G401 (cell line): ENCODE measurements at regions not wholly inside any gene's neighbourhood (a gene's known extent, or its start where the extent isn't known, plus 50 kb on each side); places are given as distances from the start of the nearest gene placed in this dataset.

Source experiments
- DNase-seq: peaks from one replicate; pipeline ENCODE4 v3.0.0-alpha.2; 2015; ENCODE audit warnings: low spot score
- in situ Hi-C: cut with HindIII; loops from 2 replicates; pipeline ENCODE4 v1.10.0; 2016; ENCODE audit warnings: low sequenced_read_pairs, mixed read lengths

GRCh38 chr9:78577156-78577906 is 280.4 kb downstream of the PSAT1 start:
- in situ Hi-C loops, result no loop called here
- peak; percentile 36 for DNase-seq

DNA sequence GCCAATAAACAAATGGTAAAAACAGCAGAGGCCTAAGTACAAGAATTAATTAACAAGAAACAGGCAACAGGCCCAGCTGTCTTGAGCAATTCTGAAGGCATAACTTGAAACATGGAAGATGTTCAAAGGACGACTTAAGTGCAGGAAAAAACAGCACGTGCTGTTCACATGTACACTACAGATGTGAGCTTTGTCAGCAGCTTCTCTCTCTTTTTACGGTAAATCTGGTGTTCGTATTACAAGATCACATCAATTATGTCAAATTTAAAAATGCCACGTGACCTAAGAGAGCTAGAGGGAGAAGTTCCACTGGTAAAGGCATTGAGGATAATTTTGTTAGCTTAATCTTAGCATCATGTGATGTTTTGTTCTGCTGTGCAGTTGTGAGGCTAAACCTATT is 281.1 kb downstream of the PSAT1 start:
- in situ Hi-C loops, result no loop called here
- no peak for DNase-seq

DNA sequence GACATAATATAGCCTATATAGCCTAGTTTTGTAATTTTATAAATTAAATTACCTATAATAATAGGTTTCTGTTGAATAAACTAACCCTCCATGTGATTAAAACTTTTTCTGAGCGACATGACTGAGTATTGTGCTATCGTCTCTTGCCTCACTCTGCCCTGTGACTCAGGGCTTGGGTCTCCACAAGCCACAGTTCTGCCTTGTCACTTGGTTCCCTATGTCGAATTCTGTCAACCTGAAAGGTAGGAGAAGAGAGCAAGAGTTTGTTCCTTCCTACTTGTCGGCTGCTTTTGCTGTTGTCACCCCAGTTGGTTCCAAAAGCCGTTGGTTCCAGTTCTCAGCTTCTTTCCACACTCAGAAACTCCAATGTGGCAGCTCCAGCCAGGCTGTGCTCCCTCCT is 285.9 kb downstream of the PSAT1 start:
- in situ Hi-C loops, result no loop called here
- no peak for DNase-seq

- in situ Hi-C loops, result no loop called here
- DNase-seq, result no peak
These were observed 287.7 kb downstream of the PSAT1 start for GRCh38 chr9:78584589-78584988.

GRCh38 chr9:78585909-78586308 is 289.0 kb downstream of the PSAT1 start:
- in situ Hi-C loops, result no loop called here
- no peak for DNase-seq

GRCh38 chr9:78590068-78590467 is 293.1 kb downstream of the PSAT1 start:
- in situ Hi-C loops, result no loop called here
- DNase-seq, result no peak

- in situ Hi-C loops, result no loop called here
- no peak for DNase-seq
These were observed 295.9 kb downstream of the PSAT1 start for GRCh38 chr9:78592811-78593210.

GRCh38 chr9:78595200-78595945 is 298.4 kb downstream of the PSAT1 start:
- in situ Hi-C loops, result no loop called here
- DNase-seq, result no peak

GRCh38 chr9:78596346-78596745 is 299.4 kb downstream of the PSAT1 start:
- in situ Hi-C loops, result no loop called here

DNA sequence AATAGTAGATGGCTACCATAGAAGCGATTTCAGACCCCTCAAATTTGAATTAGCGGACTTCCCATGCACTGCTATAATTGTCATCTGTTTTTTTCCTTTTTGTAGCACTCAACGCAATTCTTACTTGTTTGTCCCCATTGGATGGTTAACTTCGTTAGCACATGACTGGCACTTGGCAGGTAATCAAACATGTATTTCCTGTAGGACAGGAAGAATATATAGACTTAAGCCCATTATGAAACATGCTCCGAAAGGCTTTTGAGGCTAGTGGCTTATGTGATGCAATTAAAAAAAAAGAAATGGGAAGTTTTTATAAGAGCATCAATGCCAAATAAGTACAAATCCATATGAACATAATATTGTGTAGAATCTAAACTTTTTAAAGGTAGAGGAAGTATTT is 301.2 kb downstream of the PSAT1 start:
- no peak for DNase-seq
- in situ Hi-C loops, result no loop called here

More at GRCh38 chr9:78596346-78596745, 299.4 kb downstream of the PSAT1 start:
- DNase-seq, result no peak

DNA sequence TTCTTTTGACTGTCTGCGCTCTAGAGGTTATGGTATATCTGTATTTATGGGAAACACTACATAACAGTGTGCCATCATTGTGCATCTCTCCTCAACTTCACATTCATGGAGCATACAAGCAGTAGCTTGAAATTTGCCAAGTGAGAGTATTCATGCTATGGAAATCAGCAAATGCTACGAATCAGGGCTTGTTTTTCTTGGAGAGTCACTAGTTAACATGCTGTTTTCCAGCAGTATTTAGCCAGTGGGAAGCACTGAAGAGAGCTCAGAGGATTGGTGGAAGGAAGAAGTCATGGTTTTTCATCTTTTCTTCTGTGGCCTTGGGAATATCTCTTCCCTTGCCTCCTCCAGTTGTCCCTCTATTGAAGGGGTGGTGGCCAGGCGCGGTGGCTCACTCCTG is 303.0 kb downstream of the PSAT1 start:
- in situ Hi-C loops, result no loop called here
- DNase-seq, result no peak

DNA sequence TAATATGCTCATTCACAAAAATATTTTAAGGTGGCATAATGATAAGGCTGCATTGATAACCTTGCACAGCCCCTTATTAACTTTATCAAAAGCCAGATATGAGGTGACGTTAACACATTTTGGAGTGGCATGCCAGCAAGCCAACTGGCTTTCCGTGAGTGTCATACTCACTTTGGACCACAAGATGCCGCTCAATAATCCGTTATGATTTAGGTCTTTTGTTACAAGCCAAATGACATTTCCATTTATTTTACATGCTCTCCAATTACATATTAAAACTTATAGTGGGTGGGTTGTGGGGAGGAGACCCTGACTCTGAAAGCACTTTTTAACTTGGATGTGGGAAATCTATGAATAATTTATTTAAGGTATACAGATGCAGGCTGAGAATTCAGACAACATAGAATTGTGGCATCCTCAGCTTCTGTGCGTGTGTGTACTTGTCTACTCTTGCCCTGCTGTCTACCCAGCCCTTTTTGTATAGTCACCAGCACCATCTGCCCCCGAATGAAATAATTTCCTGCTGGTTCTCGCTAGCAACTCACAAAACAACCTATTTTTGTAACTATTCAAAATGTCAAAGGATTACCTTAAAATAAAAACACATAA is 305.1 kb downstream of the PSAT1 start:
- DNase-seq, result peak; percentile 44
- in situ Hi-C loops, result no loop called here

- in situ Hi-C loops, result no loop called here
- no peak for DNase-seq
These were observed 308.4 kb downstream of the PSAT1 start for GRCh38 chr9:78605041-78606000.

DNA sequence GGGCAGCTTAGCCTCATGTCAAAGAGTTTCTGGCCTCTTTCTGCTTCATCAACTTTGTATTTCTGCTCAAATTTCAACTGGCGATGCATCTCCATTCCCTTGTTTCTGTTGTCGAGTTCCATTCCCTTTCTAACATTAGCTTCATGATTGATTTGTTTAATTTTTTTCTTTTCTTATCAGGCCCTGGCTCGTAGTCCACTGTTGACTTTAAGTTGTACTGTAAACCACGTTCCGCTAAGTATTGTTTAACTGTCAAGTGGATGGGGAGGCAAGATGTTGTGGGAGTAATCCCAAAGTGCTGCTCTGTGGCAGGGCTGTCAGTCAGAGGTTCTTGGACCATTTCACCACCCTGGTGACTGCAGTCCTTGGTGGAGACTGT is 309.1 kb downstream of the PSAT1 start:
- in situ Hi-C loops, result no loop called here
- no peak for DNase-seq

- in situ Hi-C loops, result no loop called here
- DNase-seq, result no peak
These were observed 310.9 kb downstream of the PSAT1 start for GRCh38 chr9:78607853-78608252.

- DNase-seq, result no peak
- in situ Hi-C loops, result no loop called here
These were observed 312.5 kb downstream of the PSAT1 start for GRCh38 chr9:78609450-78609849.

- DNase-seq, result no peak
- in situ Hi-C loops, result no loop called here
These were observed 315.2 kb downstream of the PSAT1 start for GRCh38 chr9:78612091-78612490.

- in situ Hi-C loops, result no loop called here
- no peak for DNase-seq
These were observed 316.1 kb downstream of the PSAT1 start for GRCh38 chr9:78613006-78613405.

GRCh38 chr9:78614892-78615291 is 318.0 kb downstream of the PSAT1 start:
- DNase-seq, result no peak
- in situ Hi-C loops, result no loop called here
